ENCODE measurements at regions not wholly inside any gene's neighbourhood (a gene's known extent, or its start where the extent isn't known, plus 50 kb on each side); places are given as distances from the start of the nearest gene placed in this dataset.
"Not testable (repeated sequence)": the region's sequence is repeated elsewhere in the genome, so short reads cannot be mapped to it uniquely, and the experiment has no call there.

DNA sequence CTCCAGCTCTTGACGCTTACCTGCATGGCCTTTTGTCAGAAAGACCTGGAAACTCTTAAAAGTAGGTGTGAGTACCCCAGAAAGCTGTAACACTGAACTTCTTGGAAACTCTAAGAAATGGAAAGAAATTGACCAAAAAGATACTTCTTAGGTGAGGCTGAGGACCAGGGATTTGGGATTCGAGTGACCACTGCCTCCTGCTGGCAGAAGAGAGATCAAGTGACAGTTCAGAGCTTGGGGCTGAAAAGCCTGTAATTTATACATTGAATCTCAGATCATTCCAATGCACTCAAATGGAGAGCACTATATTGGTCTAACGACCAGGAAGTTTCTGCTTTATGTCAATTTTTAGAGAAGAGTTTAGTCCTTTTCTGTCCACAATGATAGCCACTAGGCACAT, 204.6 kb downstream of the PDGFRA start:
- Mint-ChIP-seq H3K9me3 (no peaks in the 10 kb centered on the region), H3K27me3 (ENCODE audit: low read depth) (peaks cover 15% of the 10 kb centered on the region), H3K4me3 (no peak overlapping the region), H3K36me3 (ENCODE audit: insufficient read depth) (no peaks in the 10 kb centered on the region), H3K4me1 (ENCODE audit: low read depth) (no peaks in the 10 kb centered on the region)
- no peak for ATAC-seq
- no peak for DNase-seq

DNA sequence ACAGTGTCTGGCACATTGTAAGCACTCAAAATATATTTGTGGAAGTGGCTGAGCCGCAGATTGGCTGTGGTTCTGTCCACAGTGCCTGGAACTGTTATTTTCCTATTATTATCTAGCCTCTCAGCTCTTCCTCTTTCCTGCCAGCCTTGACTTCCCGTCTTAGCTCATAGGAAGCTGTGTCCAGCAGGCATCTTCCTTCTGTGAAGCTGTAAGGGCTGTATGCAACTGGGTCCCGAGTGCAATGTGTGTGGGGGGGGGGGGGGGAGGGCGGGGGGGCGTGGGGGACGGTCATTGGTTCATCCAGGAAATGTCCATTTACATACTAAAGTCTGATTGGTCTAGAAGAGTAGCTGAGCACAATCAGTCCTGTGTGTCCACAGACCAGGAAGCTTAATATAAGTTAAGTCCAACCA, 210.7 kb downstream of the PDGFRA start:
- DNase-seq (no peak), ATAC-seq (no peak)
- Mint-ChIP-seq H3K9me3 (no peaks in the 10 kb centered on the region), H3K4me3 (no peak overlapping the region), H3K4me1 (ENCODE audit: low read depth) (no peaks in the 10 kb centered on the region), H3K36me3 (ENCODE audit: insufficient read depth) (no peaks in the 10 kb centered on the region), H3K27me3 (ENCODE audit: low read depth) (peaks cover 13% of the 10 kb centered on the region)

- H3K4me1 Mint-ChIP-seq (ENCODE audit: low read depth) = no peaks in the 10 kb centered on the region
- no peaks in the 10 kb centered on the region for H3K9me3 Mint-ChIP-seq
- H3K27me3 Mint-ChIP-seq (ENCODE audit: low read depth) = peaks cover 13% of the 10 kb centered on the region
- no peak overlapping the region for H3K4me3 Mint-ChIP-seq
- H3K36me3 Mint-ChIP-seq (ENCODE audit: insufficient read depth) = no peaks in the 10 kb centered on the region
- DNase-seq (no peak), ATAC-seq (no peak)
Measured at GRCh38 chr4:54440394-54441136, 211.5 kb downstream of the PDGFRA start.

DNA sequence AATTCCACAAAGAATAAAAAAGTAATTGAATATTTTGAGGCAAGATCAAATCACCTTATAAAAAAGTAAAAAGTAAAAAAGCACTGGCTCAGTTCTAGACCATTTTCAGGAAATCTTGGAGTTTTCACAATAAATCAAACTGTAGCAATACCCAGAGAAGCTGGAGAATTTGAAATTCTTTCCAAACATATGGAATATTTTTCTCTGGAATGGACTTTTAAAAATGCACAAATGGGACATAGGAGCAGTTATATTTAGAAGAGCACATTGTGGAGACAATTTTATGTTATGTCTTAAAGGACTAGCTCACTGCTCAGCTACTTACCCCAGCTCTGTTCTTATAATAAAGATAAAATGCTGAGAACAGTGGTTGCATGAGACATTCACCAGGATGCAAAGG, 211.9 kb upstream of the KIT start:
- no peak for ATAC-seq
- no peak for DNase-seq
- Mint-ChIP-seq H3K4me3 (no peak overlapping the region), H3K36me3 (ENCODE audit: insufficient read depth) (no peaks in the 10 kb centered on the region), H3K4me1 (ENCODE audit: low read depth) (no peaks in the 10 kb centered on the region), H3K9me3 (peaks cover 7% of the 10 kb centered on the region), H3K27me3 (ENCODE audit: low read depth) (no peaks in the 10 kb centered on the region)

DNA sequence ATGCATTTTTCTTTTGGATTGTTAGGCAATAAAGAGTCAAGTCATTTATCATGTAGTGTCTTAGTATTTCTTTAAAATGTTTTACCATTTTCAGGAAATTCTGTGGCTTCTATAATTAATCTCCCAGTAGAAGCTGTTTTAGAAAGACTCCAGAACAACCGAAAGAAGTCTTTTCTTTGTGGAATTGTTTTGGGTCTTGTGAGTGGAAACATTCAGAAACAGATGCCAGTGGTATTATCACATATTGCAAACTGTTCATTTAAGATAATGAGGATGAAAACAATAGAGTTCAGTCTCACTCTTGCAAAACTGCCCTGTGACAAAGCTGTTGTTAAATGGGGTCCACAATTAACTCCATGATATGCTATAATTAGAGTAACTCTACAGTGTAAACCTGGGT, 211.2 kb upstream of the KIT start:
- ATAC-seq = no peak
- Mint-ChIP-seq H3K9me3 (peaks cover 7% of the 10 kb centered on the region), H3K27me3 (ENCODE audit: low read depth) (no peaks in the 10 kb centered on the region), H3K36me3 (ENCODE audit: insufficient read depth) (no peaks in the 10 kb centered on the region), H3K4me1 (ENCODE audit: low read depth) (no peaks in the 10 kb centered on the region), H3K4me3 (no peak overlapping the region)
- DNase-seq = no peak

GRCh38 chr4:54447304-54447703, 210.5 kb upstream of the KIT start:
- Mint-ChIP-seq H3K9me3 (peaks cover 7% of the 10 kb centered on the region), H3K36me3 (ENCODE audit: insufficient read depth) (no peaks in the 10 kb centered on the region), H3K4me3 (no peak overlapping the region), H3K4me1 (ENCODE audit: low read depth) (no peaks in the 10 kb centered on the region), H3K27me3 (ENCODE audit: low read depth) (no peaks in the 10 kb centered on the region)
- ATAC-seq (no peak), DNase-seq (no peak)

DNA sequence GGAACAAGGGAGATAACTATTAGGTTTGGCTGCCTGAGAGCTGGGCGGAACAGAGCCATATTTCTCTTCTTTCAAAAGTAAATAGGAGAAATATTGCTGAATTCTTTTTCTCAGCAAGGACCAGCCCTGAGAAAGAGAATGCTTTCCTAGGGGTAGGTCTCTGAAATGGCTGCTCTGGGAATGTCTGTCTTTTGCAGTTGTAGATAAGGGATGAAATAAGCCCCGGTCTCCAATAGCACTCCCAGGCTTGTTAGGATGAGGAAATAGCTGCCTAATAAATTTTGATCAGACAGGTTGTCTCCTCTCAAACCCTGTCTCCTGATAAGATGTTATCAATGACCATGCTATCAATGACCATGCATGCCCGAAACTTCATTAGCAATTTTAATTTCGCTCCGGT, 207.8 kb upstream of the KIT start:
- ATAC-seq (no peak), DNase-seq (no peak)
- no peaks in the 10 kb centered on the region for H3K27me3 Mint-ChIP-seq (ENCODE audit: low read depth)
- H3K36me3 Mint-ChIP-seq (ENCODE audit: insufficient read depth) = no peaks in the 10 kb centered on the region
- no peak overlapping the region for H3K4me3 Mint-ChIP-seq
- H3K9me3 Mint-ChIP-seq = peaks cover 7% of the 10 kb centered on the region
- no peaks in the 10 kb centered on the region for H3K4me1 Mint-ChIP-seq (ENCODE audit: low read depth)

DNA sequence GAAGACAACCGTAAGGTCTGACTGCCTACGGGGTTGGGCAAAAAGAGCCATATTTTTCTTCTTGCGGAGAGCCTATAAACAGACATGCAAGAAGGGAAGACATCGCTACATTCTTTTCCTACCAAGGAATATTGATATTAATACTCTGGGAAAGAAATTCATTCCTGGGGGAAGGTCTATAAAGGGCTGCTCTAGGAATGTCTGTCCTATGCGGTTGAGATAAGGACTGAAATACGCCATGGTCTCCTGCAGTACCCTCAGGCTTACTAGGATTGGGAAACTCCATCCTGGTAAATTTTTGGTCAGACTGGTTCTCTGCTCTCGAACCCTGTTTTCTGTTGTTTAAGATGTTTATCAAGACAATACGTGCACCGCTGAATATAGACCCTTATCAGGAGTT, 190.8 kb upstream of the KIT start:
- DNase-seq; H3K36me3 Mint-ChIP-seq (ENCODE audit: insufficient read depth); ATAC-seq; H3K4me3 Mint-ChIP-seq; H3K27me3 Mint-ChIP-seq (ENCODE audit: low read depth); H3K4me1 Mint-ChIP-seq (ENCODE audit: low read depth): not testable (repeated sequence)
- H3K9me3 Mint-ChIP-seq = peaks cover 29% of the 10 kb centered on the region

DNA sequence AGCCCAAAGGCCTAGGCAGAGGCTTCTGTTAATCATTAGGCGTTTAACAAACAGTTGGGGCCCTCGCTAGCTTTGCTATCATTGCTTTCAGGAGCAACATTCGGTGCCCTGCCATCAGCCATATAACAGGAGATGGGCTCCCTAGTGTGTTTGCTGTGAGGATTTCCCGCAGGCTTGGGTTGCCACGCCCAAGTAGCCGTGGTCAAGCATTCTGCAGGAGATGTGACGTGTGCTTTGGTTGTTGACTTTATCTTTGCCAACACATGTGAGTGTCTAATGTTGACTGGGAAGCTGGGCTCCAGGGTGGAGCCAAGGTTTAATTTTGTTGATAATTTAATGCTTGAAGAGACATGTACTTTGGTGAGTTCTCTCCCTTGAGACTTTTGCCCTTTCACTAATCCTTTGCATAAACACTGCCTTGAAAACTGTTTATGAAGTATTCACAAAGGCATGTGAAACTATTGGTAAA, 184.6 kb upstream of the KIT start:
- ATAC-seq = no peak
- DNase-seq = no peak
- no peaks in the 10 kb centered on the region for H3K36me3 Mint-ChIP-seq (ENCODE audit: insufficient read depth)
- H3K27me3 Mint-ChIP-seq (ENCODE audit: low read depth) = no peaks in the 10 kb centered on the region
- peaks cover 6% of the 10 kb centered on the region for H3K9me3 Mint-ChIP-seq
- H3K4me3 Mint-ChIP-seq = no peak overlapping the region
- H3K4me1 Mint-ChIP-seq (ENCODE audit: low read depth) = no peaks in the 10 kb centered on the region

GRCh38 chr4:54473798-54474197, 184.0 kb upstream of the KIT start:
- no peaks in the 10 kb centered on the region for H3K4me1 Mint-ChIP-seq (ENCODE audit: low read depth)
- ATAC-seq (no peak), DNase-seq (no peak)

GRCh38 chr4:54475546-54475945, 182.2 kb upstream of the KIT start:
- ATAC-seq (no peak), DNase-seq (no peak)
- H3K4me3 Mint-ChIP-seq = no peak overlapping the region
- no peaks in the 10 kb centered on the region for H3K36me3 Mint-ChIP-seq (ENCODE audit: insufficient read depth)
- H3K9me3 Mint-ChIP-seq = peaks cover 10% of the 10 kb centered on the region
- H3K4me1 Mint-ChIP-seq (ENCODE audit: low read depth) = no peaks in the 10 kb centered on the region
- H3K27me3 Mint-ChIP-seq (ENCODE audit: low read depth) = no peaks in the 10 kb centered on the region

More at GRCh38 chr4:54473798-54474197, 184.0 kb upstream of the KIT start:
- H3K27me3 Mint-ChIP-seq (ENCODE audit: low read depth) = no peaks in the 10 kb centered on the region
- H3K36me3 Mint-ChIP-seq (ENCODE audit: insufficient read depth) = no peaks in the 10 kb centered on the region
- H3K4me3 Mint-ChIP-seq = no peak overlapping the region
- peaks cover 6% of the 10 kb centered on the region for H3K9me3 Mint-ChIP-seq

DNA sequence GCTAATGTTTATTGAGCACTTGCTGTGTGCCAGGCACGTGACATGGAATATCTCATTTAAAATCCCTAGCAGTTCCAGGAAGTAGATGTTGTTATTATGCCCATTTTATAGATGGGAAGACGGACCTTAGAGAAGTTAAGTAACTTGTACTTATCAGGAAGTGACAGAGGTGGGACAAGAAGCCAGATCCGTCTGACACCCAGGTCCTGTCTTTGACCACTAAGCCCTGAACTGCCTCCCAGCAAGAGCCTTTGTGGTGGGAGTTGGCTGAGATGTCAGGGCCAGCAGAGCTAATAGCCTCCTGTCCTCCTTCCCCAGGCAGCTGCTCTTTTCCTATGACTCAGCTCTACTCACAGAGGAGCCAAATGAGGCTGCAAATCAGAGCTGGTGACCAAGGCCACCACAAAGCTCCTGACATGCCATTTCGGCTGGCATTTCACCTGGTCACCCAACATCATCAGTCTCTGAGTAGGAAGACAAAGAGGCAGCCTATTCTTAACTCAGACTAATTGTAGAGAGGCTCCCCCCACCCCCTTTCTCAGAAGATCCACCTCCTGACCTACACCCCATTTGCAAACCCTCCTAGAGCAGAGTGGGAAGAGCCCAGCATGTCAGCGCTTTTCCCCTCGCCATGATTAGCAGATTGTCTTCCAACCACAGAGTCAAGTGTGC, 175.1 kb upstream of the KIT start:
- no peak overlapping the region for H3K4me3 Mint-ChIP-seq

GRCh38 chr4:54484383-54484782, 173.4 kb upstream of the KIT start:
- H3K4me3 Mint-ChIP-seq = no peak overlapping the region
- ATAC-seq = no peak
- H3K27me3 Mint-ChIP-seq (ENCODE audit: low read depth) = no peaks in the 10 kb centered on the region

More for the DNA sequence above, 175.1 kb upstream of the KIT start:
- H3K36me3 Mint-ChIP-seq (ENCODE audit: insufficient read depth) = no peaks in the 10 kb centered on the region
- H3K9me3 Mint-ChIP-seq = peaks cover 10% of the 10 kb centered on the region
- no peaks in the 10 kb centered on the region for H3K27me3 Mint-ChIP-seq (ENCODE audit: low read depth)
- no peak for ATAC-seq
- H3K4me1 Mint-ChIP-seq (ENCODE audit: low read depth) = no peaks in the 10 kb centered on the region
- DNase-seq = no peak

GRCh38 chr4:54487491-54487890, 170.3 kb upstream of the KIT start:
- Mint-ChIP-seq H3K4me1 (ENCODE audit: low read depth) (no peaks in the 10 kb centered on the region), H3K36me3 (ENCODE audit: insufficient read depth) (no peaks in the 10 kb centered on the region), H3K4me3 (no peak overlapping the region), H3K9me3 (no peaks in the 10 kb centered on the region), H3K27me3 (ENCODE audit: low read depth) (no peaks in the 10 kb centered on the region)
- ATAC-seq (no peak), DNase-seq (no peak)

More at GRCh38 chr4:54484383-54484782, 173.4 kb upstream of the KIT start:
- no peak for DNase-seq
- H3K9me3 Mint-ChIP-seq = peaks cover 5% of the 10 kb centered on the region
- H3K4me1 Mint-ChIP-seq (ENCODE audit: low read depth) = no peaks in the 10 kb centered on the region
- H3K36me3 Mint-ChIP-seq (ENCODE audit: insufficient read depth) = no peaks in the 10 kb centered on the region

DNA sequence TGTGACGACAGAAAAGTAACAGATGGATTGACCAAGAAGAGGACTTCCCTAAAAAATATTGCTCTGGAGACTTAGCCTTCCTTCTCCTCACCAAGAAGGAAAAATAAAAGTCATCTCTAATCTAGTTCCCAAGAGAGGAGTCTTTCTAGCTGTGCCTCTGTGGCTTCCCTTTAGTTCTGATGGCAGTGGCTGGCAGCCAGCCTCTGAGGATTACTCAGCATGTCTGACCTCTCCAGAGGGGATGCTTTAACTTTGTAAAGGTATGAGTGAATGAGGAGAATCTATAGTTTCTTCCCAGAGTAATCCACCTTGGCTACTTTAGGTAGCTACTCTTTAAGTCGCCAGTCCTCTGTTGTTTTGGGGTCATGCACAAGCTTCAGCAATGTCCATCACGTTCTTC, 163.9 kb upstream of the KIT start:
- H3K27me3 Mint-ChIP-seq (ENCODE audit: low read depth) = no peaks in the 10 kb centered on the region
- ATAC-seq (no peak), DNase-seq (no peak)
- H3K4me1 Mint-ChIP-seq (ENCODE audit: low read depth) = no peaks in the 10 kb centered on the region
- H3K36me3 Mint-ChIP-seq (ENCODE audit: insufficient read depth) = no peaks in the 10 kb centered on the region
- H3K9me3 Mint-ChIP-seq = no peaks in the 10 kb centered on the region
- no peak overlapping the region for H3K4me3 Mint-ChIP-seq
